ENCODE measurements at regions not wholly inside any gene's neighbourhood (a gene's known extent, or its start where the extent isn't known, plus 50 kb on each side); places are given as distances from the start of the nearest gene placed in this dataset.
A peak's percentile ranks its signal among the peaks of the same experiment; 100 is the strongest.

DNA sequence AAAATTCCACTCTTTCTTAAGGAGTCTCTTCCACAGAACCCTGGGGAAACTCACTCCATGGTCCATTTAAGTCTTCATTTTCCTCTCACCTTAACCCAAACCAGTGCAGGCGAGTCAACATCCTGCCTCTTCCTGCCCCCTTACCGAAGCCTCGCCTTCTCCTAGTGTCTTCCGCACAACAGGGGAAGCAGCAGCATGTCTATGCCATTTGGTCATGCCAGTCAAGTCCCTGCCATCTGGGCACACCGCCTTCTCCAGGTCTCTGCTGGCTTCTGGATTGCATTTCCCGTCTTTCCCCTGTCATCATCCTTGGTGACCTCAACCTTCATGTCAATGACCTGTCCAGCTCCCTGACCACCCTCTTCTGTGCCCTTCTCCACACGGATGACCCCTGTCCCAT is 77.3 kb upstream of the FZD7 start:
- H3K4me1 Mint-ChIP-seq = peaks cover 38% of the 10 kb centered on the region
- Histone ChIP-seq H3K4me2 (no peak overlapping the region), H3F3A (ENCODE audit: low read depth) (peaks cover 29% of the 10 kb centered on the region), H3K36me3 (no peaks in the 10 kb centered on the region), H2AFZ (replicated peaks) (no peak overlapping the region), H3K79me2 (ENCODE audit: low read depth) (no peaks in the 10 kb centered on the region), H3K9me3 (ENCODE audit: low read depth) (no peaks in the 10 kb centered on the region), H3K4me1 (peaks cover 25% of the 10 kb centered on the region), H3K4me3 (no peak overlapping the region), H3K9ac (no peak overlapping the region), H4K20me1 (ENCODE audit: low read depth) (no peaks in the 10 kb centered on the region), H3K27me3 (no peaks in the 10 kb centered on the region), H3K27ac (no peak overlapping the region)
- peaks cover 7% of the 10 kb centered on the region for H3K27me3 Mint-ChIP-seq (ENCODE audit: insufficient read depth, low read depth)
- H3K27ac Mint-ChIP-seq = peak overlapping the region; percentile 42
- TF ChIP-seq EZH2phosphoT487 (IDR thresholded peaks at IDR 0.05) = no peak
- TF ChIP-seq, protein P1, sequence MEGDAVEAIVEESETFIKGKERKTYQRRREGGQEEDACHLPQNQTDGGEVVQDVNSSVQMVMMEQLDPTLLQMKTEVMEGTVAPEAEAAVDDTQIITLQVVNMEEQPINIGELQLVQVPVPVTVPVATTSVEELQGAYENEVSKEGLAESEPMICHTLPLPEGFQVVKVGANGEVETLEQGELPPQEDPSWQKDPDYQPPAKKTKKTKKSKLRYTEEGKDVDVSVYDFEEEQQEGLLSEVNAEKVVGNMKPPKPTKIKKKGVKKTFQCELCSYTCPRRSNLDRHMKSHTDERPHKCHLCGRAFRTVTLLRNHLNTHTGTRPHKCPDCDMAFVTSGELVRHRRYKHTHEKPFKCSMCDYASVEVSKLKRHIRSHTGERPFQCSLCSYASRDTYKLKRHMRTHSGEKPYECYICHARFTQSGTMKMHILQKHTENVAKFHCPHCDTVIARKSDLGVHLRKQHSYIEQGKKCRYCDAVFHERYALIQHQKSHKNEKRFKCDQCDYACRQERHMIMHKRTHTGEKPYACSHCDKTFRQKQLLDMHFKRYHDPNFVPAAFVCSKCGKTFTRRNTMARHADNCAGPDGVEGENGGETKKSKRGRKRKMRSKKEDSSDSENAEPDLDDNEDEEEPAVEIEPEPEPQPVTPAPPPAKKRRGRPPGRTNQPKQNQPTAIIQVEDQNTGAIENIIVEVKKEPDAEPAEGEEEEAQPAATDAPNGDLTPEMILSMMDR (IDR thresholded peaks at IDR 0.05) = no peak
- TF ChIP-seq EZH2 (IDR thresholded peaks at IDR 0.05) = no peak
- no peaks in the 10 kb centered on the region for H3K9me3 Mint-ChIP-seq
- DNase-seq (ENCODE audit: low spot score) = no peak
- no peak overlapping the region for H3K4me3 Mint-ChIP-seq
- no peaks in the 10 kb centered on the region for H3K36me3 Mint-ChIP-seq

DNA sequence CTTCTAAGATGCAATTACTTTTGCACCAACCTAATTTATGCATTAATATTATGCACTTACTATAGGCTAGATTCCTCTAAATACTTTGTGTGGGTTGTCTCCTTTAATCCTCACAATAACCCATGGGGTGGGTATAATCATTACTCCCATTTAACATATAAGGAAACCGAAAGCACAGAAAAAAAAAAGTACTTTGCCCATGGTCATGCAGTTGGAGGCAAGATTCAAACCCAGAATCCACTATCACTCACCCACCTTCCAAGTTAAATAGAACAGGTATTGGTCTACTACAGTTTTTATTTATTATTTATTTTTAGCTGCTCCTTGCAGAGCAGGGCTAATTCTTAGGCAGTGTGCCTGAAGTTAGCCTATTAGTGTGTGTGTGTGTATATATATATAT is 76.6 kb upstream of the FZD7 start:
- no peak overlapping the region for H3K27ac ChIP-seq
- peaks cover 24% of the 10 kb centered on the region for H3K4me1 ChIP-seq
- no peak overlapping the region for H3K4me2 ChIP-seq
- TF ChIP-seq EZH2 (IDR thresholded peaks at IDR 0.05) (no peak), EZH2phosphoT487 (IDR thresholded peaks at IDR 0.05) (no peak)
- TF ChIP-seq, protein P1 (IDR thresholded peaks at IDR 0.05) = no peak
- H3K27me3 ChIP-seq = no peaks in the 10 kb centered on the region
- H4K20me1 ChIP-seq (ENCODE audit: low read depth) = no peaks in the 10 kb centered on the region
- no peak for DNase-seq (ENCODE audit: low spot score)
- no peak overlapping the region for H3K27ac Mint-ChIP-seq
- peaks cover 34% of the 10 kb centered on the region for H3F3A ChIP-seq (ENCODE audit: low read depth)
- H3K36me3 Mint-ChIP-seq = no peaks in the 10 kb centered on the region
- H2AFZ ChIP-seq (replicated peaks) = no peak overlapping the region
- H3K4me3 ChIP-seq = no peak overlapping the region
- no peaks in the 10 kb centered on the region for H3K9me3 ChIP-seq (ENCODE audit: low read depth)
- no peaks in the 10 kb centered on the region for H3K79me2 ChIP-seq (ENCODE audit: low read depth)
- peaks cover 38% of the 10 kb centered on the region for H3K4me1 Mint-ChIP-seq
- no peak overlapping the region for H3K4me3 Mint-ChIP-seq
- no peak overlapping the region for H3K9ac ChIP-seq
- peaks cover 7% of the 10 kb centered on the region for H3K27me3 Mint-ChIP-seq (ENCODE audit: insufficient read depth, low read depth)
- no peaks in the 10 kb centered on the region for H3K9me3 Mint-ChIP-seq
- no peaks in the 10 kb centered on the region for H3K36me3 ChIP-seq

DNA sequence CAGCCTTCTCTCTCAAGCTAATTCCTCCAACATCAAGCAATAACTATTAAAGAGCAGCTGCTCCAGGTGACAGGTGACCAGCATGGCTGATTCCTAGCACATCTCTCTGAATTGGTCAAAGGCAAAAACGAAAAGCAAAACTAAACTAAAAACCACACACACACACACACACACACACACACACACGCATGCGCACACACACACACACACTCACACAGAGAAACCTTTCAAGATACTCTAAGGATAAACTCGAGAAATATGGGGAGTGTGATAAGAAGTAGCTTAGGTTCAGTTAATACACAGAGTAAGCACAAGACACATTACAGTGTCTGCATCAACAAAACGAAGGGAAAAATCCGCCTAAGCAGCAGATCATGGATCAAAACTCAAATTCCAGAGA is 74.5 kb upstream of the FZD7 start:
- Histone ChIP-seq H3K36me3 (no peaks in the 10 kb centered on the region), H2AFZ (replicated peaks) (no peak overlapping the region), H3K4me2 (no peak overlapping the region), H3K9me3 (ENCODE audit: low read depth) (no peaks in the 10 kb centered on the region), H3K27me3 (no peaks in the 10 kb centered on the region), H3K27ac (no peak overlapping the region), H4K20me1 (ENCODE audit: low read depth) (no peaks in the 10 kb centered on the region), H3K79me2 (ENCODE audit: low read depth) (no peaks in the 10 kb centered on the region), H3K4me1 (peaks cover 34% of the 10 kb centered on the region), H3K9ac (no peak overlapping the region), H3K4me3 (no peak overlapping the region), H3F3A (ENCODE audit: low read depth) (peaks cover 25% of the 10 kb centered on the region)
- no peak for DNase-seq (ENCODE audit: low spot score)
- Mint-ChIP-seq H3K4me1 (peaks cover 44% of the 10 kb centered on the region), H3K27me3 (ENCODE audit: insufficient read depth, low read depth) (peaks cover 7% of the 10 kb centered on the region), H3K36me3 (no peaks in the 10 kb centered on the region), H3K27ac (no peak overlapping the region), H3K4me3 (no peak overlapping the region), H3K9me3 (no peaks in the 10 kb centered on the region)
- TF ChIP-seq EZH2 (IDR thresholded peaks at IDR 0.05) = no peak
- TF ChIP-seq, protein P1 (IDR thresholded peaks at IDR 0.05) = no peak
- no peak for TF ChIP-seq EZH2phosphoT487 (IDR thresholded peaks at IDR 0.05)

Data from neural progenitor cell (in vitro differentiated cells).